ENCODE measurements at regions not wholly inside any gene's neighbourhood (a gene's known extent, or its start where the extent isn't known, plus 50 kb on each side); places are given as distances from the start of the nearest gene placed in this dataset.

DNA sequence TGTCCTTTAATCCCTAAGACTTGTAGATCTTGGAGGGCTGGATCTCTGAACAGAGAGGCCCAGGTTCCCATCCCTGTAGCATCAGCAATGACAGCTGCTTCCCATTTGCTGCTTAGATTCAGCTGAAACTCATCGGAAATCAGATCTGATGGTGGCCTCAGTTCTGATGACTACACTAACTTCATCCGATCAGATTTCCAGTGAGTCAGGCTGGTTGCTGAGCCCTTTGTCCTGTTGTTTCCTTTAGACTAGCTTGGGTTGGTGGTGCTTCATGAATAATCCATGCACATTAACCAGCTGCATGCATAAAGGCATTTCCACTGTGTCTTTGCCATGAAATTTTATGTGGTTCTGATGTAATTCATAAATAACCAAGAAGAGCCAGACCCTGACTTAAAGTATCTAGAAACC, 195.2 kb upstream of the TUT7 start:
- TF ChIP-seq, protein P1, sequence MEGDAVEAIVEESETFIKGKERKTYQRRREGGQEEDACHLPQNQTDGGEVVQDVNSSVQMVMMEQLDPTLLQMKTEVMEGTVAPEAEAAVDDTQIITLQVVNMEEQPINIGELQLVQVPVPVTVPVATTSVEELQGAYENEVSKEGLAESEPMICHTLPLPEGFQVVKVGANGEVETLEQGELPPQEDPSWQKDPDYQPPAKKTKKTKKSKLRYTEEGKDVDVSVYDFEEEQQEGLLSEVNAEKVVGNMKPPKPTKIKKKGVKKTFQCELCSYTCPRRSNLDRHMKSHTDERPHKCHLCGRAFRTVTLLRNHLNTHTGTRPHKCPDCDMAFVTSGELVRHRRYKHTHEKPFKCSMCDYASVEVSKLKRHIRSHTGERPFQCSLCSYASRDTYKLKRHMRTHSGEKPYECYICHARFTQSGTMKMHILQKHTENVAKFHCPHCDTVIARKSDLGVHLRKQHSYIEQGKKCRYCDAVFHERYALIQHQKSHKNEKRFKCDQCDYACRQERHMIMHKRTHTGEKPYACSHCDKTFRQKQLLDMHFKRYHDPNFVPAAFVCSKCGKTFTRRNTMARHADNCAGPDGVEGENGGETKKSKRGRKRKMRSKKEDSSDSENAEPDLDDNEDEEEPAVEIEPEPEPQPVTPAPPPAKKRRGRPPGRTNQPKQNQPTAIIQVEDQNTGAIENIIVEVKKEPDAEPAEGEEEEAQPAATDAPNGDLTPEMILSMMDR (IDR thresholded peaks at IDR 0.05): no peak

DNA sequence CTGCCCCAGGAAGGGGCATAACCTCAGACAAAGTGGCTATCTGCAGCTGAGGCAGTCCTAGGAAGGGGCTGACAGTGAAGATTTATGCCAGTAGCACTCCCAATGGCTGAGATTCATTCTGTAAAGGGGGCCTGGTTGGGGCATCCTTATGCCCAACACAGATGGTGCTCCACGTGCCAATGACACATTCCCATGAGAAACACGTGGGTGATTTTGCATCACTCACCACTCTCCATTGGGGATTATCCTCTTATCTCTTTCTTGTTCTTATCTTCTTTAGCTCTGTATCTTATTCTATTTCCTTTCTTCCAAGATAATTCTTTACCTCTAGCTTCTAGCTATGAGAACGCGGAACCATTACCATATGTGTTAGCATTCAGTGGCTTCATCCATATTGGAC, 194.0 kb upstream of the TUT7 start:
- TF ChIP-seq, protein P1 (IDR thresholded peaks at IDR 0.05): no peak

DNA sequence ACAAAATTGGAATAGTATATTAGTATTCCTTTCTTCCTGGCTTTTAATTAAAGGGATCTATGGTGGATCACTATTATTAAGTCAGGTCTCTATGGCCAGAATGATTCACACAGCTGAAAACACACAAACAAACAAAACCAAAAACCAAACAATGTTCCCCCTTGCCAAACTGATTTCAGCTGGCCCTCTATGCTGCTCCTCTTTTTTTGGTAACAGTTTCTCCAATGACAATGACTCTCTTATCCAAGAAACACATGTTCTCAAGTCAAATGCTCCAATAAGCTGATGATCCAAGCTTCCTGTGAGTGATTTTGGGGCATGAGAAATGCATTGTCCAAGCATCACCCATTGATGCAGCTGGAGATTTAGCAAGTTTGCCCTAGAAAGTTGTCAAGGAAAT, 193.4 kb upstream of the TUT7 start:
- TF ChIP-seq, protein P1 (IDR thresholded peaks at IDR 0.05): no peak

DNA sequence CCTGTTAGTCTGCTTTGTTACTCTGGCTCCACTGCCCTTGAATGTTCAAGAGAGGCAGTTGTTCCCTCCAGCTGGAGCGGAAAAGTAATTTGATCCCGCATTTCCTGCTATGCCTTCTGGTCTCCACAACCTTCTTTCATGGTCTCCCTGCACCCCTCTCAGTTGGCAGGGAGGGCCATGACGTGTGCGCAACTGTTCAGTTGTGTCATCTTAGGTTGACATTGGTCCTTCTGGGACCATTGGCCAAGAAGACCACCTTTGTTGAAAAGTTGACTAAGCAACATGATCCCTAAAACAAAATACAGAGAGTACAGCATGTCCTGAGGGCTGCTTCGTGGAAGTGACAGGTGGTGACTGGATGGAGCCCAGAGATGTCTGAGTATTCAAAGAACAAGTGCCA, 192.5 kb upstream of the TUT7 start:
- TF ChIP-seq, protein P1 (IDR thresholded peaks at IDR 0.05): no peak

DNA sequence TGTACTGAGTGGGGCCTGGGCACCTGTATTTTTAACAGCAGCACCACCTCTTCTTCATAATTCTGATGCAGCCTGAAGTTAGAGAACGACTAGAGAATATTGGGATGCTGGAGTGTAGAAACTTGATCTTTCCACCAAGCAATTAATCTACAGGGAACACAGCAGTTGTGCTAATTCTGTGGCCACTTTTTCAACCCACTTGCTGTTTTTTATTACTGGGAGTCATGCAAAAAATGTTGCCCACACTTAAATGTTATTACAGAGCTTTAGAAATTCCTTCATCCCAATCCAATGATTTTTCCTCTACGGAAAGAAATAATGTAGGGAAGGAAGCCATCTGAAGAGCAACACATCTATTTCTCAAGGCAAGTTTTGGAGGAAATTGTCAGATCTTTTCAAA, 190.9 kb upstream of the TUT7 start:
- TF ChIP-seq, protein P1 (IDR thresholded peaks at IDR 0.05): no peak

DNA sequence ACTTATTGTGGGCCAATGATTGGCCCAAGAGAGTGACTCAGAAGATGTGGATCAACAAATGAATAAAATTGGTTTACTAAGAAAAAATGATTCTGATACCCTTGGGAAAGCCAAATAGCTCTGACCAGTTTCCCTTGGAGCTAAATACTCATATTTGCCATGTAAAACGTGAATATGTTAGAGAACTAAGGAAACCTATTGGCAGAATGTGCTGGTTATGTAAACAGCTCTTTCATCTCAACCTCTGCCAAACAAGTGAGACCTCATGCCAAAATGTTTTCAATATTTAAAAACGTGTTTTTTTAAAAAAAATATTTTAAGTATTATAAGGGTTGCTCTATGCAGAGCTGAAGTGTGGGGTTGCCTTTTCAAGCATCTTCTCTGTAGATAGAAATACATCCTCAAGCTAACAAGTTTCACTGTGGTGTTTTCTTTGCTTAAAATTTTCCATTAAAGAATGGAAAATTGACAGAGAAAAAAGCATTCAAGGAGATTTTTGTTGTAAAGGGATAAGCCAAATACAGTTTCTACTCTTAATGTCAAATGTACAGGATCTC, 186.9 kb upstream of the TUT7 start:
- TF ChIP-seq, protein P1 (IDR thresholded peaks at IDR 0.05): no peak

DNA sequence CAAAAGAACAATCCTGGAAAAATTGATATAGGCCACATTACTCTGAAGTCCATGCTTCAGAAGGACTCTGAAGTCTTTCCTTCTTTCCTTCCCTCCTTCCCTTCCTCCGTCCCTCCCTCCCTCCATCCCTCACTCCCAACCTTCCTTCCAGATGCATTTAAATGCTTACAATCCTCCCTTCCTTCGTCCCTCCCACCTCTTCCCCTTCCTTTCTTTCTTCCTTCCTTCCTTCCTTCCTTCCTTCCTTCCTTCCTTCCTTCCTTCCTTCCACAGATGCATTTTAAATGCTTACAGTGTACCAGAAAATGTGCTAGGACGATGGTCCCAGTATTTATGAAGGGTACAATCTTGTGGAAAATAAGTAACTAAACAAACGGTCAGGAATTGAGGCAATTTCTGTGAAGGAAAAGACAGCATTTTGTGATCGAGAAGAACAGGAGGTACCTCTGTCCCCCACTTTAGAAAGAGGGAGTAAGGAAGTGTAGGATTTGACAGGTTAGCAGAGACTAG, 181.3 kb upstream of the TUT7 start:
- TF ChIP-seq, protein P1 (IDR thresholded peaks at IDR 0.05): no peak
